ENCODE measurements at regions not wholly inside any gene's neighbourhood (a gene's known extent, or its start where the extent isn't known, plus 50 kb on each side); places are given as distances from the start of the nearest gene placed in this dataset.

DNA sequence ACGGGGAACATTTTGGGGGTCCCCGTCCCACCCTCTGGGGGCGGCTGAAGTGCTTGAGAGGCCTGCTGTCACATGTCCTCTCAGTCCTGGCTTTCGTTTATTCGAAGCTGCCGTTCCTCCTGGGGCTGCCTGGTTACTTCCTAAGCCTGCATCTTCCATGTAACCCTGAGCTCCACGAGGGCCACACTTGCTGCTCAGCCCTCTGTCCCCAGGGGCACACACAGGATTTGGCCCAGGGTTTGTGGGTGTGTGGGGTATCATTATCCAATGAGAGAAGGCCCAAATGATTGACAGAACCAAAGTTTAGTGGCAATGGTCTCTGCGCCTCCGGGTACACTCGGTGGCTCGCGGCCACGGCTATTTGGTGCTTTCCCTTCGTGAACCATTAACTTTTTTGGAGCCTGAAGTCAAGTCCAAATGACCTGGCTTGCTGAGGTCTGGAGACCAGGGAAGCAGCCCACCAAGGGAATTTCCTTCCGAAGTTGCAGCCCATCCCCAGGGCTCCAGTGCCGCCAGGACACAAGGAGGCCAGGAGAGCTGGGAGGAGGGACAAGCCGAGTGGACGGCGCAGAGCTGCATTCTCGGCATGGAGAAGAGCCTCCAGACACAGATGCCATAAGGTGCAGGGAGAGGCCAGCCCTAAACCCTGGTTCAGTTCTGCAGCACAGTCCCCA is 131.4 kb upstream of the FOXF1 start:
- DNase-seq (ENCODE audit: low read depth, low spot score) = no peak

DNA sequence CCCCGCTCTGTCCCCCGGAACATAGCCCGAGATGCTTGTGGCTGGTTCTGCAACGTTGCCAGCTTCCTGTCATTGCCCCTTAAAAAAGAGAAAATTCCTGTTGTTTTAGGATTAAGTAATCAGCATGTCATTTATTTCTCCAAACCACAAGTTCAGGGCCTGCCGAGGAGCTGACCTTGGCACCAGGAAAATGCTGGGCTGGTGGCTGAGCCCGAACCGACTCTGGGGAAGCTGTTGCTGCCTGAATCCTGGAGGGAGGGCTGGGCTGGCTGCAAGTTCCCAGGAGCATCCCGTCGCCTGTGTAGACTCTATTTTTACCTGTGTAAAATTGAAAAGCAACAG is 130.9 kb upstream of the FOXF1 start:
- DNase-seq (ENCODE audit: low read depth, low spot score) = peak; percentile 67

DNA sequence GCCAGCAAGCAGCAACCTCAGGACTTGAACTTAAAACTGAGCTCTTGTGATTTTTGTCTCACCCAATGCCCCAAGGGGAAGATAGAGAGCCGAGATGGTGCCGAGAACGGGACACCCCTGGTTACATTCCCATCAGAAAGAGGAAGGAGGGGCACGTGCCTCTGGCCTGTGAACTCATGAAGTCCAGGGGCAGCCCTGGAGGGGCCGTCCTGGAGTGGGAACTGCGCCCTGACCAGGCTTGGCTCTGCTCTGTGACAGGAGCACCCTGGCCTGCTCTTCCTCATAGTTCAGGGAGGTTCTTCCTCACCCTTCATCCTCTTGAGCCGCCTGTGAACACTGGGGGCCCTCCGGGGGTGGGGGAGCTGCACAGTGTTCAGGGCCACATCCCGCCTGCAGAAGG is 130.3 kb upstream of the FOXF1 start:
- no peak for DNase-seq (ENCODE audit: low read depth, low spot score)

DNA sequence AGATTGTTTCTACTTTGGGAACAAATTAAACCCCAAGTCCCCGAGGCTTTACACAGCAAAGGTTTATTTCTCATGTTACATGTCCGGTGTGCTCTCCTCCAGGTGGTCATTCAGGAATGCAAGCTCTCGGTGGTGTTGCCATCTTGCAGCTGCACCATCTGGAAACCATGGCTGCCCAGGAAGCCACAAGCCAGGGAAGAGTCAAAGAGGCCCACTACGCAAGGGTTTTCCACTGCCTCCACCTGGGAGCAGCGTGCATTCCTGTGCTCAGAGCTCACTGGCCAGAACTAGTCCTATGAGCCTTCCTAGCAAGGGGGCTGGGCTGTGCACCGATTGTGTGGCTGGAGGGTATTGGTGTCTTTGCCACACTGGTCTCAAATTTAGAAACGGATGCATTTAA is 128.8 kb upstream of the FOXF1 start:
- DNase-seq (ENCODE audit: low read depth, low spot score) = no peak

DNA sequence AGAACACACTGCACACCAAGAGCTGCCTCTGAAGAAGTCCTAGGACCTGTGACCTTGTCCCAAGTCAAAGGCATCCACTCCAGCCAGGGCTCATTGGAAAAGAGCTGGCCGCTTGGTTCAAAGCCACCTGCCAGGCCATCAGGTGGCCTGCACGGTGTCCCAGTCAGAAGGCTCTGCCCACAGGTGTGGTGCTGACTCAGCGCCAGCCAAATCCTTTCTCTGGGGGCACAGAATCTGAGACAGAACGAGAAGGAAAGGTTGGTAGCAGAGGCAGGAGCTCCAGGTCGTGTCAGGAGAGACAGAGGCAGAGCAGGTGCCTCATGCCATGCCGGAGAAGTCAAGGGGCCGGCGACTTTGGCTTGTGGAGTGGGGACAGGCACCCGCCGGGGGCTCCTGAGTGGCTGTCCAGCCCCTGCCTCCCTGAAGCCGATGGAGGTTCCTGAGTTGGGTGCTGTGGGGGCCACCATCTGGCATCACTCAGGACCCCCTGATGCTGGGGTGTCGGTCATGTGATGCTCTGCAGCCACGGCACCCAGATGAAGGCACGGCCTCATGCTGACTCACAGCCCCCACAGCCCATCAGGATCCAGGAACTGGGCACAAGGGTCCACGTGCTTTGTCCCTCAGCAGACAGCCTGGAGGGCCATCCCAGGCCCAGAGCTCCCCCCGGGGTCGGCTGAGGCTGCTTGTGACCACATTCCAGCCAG is 128.1 kb upstream of the FOXF1 start:
- DNase-seq (ENCODE audit: low read depth, low spot score) = no peak

DNA sequence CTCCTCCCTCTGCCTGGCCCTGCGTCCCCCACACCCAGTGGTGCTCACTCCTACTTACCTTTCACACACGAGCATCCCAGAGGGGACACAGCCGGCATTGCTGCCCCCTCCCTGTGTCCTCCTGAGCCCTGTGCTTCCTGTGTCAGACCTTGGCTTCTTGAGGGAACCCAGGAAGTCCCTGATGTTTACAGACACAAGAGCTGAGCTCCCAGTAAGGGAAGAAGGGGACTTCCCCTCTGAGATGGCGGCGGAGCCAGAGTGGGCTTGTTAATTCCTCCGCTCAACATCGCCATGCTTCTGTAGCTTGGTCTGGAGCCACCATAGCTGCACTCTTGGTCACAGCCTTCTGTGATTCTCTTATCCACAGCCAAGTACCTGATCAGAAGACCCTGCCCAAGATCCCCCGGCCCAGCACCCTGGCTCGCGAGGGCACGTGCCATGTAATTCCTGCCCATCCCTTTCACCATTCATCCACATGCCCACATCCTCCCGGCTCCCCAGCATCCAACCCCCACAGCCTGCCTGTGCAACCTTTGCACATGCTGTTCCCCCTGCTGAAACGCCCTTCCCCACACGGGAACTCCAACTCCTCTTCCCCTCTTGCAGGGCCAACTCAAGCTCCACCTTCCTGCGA is 127.4 kb upstream of the FOXF1 start:
- DNase-seq (ENCODE audit: low read depth, low spot score) = no peak

DNA sequence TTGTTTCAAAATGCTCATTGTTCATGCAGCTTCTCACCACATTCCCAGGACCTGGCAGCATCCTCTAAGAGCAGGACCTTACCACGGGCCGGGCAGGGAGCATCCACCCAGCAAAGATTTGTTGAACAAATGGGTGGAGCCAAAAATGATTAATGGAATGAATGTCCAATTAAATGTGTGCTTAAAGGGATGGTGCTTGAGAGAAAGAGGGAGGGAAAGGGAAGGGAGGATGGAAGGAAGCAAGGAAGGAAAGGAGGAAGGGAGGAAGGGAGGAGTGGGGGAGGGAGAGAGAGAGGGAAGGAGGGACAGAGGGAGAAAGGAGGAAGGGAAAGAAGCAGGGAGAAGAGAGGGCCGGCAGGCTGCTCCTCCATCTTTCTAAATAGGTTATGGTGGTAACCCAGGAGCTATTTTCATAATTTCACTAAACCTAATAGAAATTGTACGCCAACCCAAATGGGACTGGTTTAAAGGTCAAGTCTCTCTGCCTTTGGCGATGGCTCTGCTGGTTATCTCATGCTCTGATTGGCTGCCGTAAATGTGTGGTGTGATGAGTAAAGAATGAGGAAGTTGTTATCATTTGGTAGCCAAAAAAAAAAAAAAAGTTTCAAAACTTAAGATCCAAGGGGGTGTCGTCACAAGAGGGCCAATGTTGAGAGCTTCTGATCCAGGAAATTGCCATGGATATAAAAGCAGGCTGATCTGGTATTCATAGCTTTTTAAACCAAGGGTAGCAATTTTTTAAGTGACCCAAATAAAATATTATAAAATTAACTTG is 126.7 kb upstream of the FOXF1 start:
- no peak for DNase-seq (ENCODE audit: low read depth, low spot score)

DNA sequence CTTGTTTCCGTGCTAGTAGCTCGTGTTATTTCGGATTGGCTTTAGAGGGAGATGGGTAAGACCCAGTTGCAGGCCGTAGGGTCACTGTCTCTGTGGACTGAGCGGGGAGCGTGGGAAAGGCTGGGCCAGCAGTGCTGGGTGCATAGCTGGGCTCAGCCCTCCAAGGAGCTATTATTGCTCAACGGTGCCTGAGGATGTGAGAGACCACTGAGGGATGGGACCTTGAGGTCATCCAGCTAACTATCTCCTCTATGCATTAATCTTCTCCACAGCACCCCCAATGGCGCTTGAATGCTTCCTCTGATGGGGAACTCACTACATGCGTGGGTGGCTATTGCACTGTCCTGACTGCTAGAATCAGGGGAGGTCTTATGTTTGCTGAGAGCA is 126.1 kb upstream of the FOXF1 start:
- DNase-seq (ENCODE audit: low read depth, low spot score) = no peak

DNA sequence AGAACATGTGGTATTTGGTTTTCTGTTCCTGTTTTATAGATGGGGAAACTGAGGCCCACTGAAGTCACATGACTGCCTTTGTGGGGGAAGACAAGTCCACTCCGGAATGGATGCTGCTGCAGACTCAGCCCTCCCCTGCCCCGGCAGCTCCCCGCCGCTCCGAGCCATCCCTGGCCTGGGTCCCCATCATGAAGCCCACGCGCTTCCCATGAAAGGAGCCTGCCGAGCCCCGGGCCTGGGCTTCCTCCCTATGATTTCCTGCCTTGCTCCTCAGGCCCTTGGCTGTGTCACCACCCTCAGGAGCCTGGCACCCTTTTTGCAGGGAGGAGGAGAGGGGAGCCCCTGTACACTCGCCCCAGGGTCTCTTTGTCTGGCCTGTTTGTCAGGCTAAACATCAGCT is 125.3 kb upstream of the FOXF1 start:
- no peak for DNase-seq (ENCODE audit: low read depth, low spot score)

DNA sequence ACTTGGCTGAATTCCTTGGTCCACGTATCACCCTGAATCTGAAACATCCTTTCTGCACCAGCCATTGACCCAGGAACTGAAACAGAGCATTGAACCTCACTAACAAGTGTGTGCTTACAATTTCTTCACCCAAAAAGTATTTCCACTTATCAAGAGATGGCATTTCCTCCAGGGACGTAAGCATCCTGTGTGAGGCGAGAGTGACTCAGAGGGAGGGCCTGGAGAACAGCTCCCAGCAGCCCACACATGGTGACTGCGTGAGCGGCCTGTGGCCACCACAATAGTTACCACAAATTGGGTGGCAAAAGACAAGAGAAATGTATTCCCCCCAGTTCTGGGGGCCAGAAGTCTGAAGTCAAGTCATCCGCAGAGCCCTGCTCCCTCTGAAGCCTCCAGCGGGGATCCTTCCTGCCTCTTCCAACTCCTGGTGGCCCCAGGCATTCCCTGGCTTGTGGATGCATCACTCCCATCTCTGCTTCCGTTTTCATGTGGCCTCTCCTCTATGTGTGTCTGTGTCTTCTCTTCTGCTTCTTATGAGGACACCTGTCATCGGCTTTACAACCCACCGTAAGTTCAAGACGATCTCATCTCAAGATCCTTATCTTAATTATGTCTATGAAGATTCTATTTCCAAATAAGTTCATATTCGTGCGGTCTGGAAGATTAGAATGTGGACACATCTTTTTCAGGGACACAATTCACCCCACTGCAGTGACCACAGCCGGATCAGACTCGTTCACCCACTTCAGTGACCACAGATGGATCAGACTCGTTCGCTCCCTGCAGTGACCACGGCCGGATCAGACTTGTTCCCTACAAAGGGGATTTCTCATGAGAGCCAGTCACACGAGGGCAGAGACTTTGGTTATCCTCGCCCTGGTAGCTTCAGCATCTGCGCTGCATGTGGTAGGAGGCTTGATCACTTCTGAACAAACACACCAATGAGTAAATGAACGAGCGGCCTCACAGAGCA is 122.6 kb upstream of the FOXF1 start:
- DNase-seq (ENCODE audit: low read depth, low spot score) = peak; percentile 88

DNA sequence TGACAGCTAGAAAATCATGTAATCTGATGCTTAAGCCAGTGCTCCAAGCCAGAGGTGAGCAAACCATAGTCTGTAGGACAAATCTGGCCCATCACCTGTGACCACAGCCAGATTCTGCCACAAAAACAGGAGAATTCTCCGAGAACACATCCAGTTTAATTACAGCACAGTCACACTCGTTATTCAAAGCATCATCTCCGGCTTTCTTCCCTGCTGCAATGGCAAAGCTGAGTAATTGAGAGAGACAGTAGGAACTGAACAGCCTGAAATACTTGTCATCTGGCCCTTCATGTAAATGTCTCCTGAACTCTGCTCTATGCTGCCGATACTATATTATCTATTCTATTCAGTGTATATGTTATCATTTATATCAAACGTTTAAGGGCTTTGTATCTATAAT is 121.4 kb upstream of the FOXF1 start:
- DNase-seq (ENCODE audit: low read depth, low spot score) = no peak

DNA sequence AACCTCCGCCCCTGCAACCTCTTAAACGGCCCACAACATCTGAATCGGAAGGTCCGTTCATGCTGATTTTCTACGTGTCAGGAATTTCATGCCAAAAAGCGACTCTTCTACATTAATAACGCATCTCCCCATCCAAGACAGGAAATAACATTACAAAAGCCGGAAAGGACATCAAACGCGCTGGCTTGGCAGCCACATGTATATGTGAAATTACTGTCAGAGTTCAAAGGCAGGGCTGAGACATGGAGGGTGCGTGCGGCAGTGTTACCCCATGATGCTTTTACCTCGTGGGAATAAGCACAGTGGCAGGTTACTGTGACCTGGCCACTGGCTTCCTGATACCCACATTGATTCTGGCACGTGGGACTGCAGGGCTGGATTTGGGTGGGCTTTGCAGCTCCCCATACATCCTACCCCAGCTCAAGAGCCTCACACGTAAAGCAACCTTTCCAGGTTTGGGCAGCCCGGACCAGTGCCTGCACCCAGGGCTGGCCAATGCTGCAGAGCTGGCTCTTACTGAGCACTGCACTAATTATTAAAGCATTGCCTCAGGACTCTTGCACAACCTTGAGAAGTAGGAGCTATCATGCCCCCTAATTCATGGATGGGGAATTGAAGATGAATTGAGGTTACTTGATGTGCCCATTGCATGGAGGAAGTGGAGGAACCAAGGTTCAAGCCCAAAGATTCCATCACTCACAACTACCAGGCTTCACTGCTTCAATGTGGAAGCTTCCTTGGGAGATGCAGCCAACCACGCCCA is 120.6 kb upstream of the FOXF1 start:
- no peak for DNase-seq (ENCODE audit: low read depth, low spot score)

DNA sequence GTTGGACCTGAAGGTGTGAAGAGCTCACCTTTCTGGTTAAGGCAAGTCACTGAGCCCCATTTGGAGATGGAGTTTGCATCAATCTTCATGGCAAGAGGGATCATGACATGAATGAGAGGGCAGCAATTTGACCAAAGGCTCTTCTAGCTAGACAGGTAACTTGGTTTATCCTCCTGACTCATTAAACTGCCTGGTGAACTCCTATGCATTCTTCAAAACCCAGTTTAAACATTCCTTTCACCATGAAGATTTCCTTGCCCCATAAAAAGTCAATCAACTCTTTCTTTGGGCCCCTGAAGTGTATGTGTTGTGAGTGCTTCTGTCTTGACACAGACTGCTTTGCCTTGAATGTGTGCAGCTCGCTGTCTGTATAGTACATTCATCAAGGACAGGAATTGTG is 120.0 kb upstream of the FOXF1 start:
- no peak for DNase-seq (ENCODE audit: low read depth, low spot score)

DNA sequence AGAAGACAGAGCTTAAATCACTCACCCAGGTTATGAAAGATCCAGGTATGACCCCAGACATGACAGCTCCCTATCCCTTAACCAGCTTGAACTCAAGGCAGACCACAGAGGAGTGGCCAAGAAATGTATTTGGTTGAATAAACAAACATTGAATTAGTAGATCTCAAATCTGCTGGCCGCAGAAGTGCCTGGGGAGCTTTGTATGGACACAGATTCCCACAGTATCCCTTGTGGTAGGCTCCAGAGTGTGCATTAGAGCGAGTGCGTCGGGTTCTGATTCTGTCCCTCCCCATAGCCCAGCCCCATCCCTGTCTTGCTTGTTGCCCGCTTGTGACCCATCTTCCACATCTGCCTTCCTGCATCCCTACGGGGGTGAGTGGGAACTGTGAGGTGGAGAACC is 118.8 kb upstream of the FOXF1 start:
- peak; percentile 29 for DNase-seq (ENCODE audit: low read depth, low spot score)

DNA sequence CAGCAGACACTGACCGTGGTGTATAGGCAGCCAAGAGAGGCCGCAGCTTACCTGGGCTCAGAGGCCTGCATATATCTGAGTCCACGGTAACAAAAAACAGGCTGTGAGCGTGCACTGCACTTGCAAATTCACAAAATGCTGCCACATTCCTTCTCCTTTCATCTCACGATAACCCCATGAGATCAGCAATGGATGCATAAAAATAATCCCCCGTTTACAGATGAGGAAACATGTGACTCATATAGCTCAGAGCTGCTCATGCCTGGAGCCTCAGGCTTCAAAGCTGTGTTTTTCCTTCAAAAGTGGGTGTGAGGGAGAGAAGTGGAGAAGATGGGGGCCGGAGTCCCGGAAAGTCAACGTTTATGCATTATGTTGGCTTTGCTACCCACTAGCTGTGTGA is 118.3 kb upstream of the FOXF1 start:
- peak; percentile 36 for DNase-seq (ENCODE audit: low read depth, low spot score)

DNA sequence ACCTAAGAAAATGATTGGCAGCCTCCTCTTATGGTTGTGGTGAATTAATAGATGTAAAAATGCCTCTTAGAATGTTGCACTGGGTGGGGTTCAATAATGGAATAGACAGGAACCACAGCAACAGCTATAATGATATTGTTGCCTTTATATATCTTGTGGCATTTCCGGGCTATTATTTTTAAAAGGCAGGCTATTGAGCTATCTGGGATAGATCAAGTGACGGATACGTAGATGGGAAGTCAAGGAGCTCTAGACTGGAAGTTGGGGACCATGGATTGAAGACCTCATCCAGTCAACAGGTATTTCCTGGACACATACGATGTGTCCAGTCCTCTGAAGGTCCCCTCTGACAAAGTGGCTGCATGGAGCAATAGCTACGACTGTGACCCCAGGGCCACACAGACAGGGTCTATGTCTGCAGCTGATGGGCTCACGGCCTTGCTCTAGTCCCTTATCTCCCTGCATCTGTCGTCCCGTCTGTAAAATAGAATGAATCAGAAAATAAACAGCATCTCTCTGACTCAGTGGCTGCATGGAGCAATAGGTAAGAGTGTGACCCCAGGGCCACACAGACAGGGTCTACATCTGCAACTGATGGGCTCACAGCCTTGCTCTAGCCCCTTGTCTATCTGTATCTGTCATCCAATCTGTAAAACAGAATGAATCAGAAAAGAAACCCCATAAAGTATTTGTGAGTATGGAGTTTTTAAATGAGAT is 117.7 kb upstream of the FOXF1 start:
- DNase-seq (ENCODE audit: low read depth, low spot score) = no peak

DNA sequence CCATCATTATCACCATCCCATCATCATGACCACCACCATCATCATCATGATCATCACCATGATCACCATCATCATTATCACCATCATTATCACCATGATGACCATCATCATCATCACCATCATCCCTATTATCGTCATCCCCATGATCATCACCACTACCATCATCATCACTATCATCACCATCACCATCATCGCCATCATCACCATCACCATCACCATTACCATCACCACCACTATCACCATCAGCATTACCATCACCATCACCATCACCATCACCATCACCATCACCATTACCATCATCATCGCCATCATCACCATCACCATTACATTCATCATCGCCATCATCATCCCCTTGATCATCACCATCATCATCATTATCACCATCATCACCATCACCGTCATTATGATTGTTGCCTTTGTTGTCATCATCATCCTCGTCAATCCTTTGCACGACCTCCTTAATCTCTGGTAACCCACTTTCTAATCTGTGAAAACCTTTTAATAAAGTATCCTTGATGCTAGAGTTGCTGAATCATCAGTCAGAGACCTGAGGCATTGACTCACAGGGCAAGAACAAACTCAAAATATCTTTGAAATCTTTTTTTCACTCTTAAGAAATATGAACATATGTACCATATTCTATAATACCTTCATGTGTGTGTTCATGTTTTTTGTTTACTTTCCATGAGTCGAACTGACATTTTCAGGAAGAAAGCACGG is 116.3 kb upstream of the FOXF1 start:
- DNase-seq (ENCODE audit: low read depth, low spot score) = no peak

DNA sequence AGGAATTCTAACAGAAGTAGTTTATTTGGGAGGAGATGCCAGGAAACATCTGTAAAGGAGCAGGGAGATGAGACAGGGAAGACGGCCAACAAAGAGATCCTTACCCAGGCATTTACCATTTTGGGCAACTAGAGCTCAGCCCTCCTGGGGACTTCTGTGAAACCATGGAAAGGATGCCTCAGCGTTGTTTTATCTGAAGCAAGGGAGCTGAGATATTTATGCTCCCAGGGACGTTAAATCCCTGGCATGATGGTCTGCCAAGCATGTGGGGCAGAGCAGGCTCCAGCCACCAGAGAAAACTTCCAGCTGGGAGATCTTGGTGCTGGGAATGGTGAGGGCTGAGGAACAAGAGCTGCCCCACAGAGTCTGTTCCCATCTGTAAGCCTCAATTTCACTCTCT is 114.8 kb upstream of the FOXF1 start:
- DNase-seq (ENCODE audit: low read depth, low spot score) = no peak

DNA sequence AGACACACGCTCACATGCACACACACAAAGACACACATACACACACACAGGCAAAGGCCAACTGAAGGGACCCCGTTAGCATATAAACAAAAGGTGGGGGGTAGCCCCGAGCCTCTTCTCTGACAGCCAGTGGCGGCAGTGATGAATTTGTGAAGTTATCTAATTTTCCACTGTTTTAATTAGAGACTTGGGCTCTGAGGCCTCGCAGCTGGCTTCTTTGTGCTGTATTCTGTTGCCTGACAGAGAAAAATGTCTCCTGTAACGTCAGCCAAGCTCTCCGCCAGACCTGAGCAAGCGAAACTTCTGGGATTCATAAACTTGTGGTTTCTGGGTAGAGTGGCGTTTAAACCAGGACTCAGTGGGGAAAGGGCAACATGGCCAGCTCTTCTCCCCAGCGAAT is 113.9 kb upstream of the FOXF1 start:
- peak; percentile 81 for DNase-seq (ENCODE audit: low read depth, low spot score)

Data from astrocyte of the hippocampus (primary cell).